GM11168 (cell line): ENCODE measurements at regions not wholly inside any gene's neighbourhood (a gene's known extent, or its start where the extent isn't known, plus 50 kb on each side); places are given as distances from the start of the nearest gene placed in this dataset.
"Not testable (repeated sequence)": the region's sequence is repeated elsewhere in the genome, so short reads cannot be mapped to it uniquely, and the experiment has no call there.

Experiments used
- in situ Hi-C: fragments of 300-500 bp; cut with MboI; formaldehyde crosslinking; loops from one replicate; pipeline ENCODE4 v1.12.0; 2022; ENCODE audit warnings: low sequenced_read_pairs; ENCODE audit not compliant: unreplicated experiment

DNA sequence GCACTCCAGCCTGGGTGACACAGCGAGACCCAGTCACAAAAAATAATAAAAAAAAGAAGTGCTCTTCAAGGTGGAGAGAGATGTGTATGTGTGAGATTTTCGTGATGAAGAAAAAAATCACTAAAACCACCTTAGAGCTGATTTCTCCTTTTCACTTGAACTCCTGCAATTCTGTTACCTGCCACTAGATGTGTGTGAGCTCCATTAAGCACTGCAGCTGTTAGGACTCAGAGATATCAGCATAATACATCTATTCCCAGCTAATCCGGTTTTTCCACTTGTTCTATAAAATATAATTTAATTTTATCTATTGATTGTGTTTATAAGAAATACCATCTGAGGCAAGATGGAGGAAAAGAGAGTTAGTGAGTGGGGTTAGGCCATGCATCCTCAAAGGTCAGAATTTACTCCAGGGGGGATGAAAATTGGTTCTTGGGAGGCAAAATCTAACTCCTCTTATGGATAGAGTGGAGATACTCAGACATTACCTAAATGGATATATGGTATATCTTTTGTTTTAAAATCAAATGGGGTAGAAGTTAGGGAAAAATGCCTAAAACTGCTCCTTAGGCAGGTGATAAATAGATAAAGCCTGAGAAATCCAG lies 152.7 kb downstream of the IL20RB start:
- in situ Hi-C loops, result loop anchor here (25.0 kb wide), 2 partner anchors 577 to 827 kb away; no protein-coding TSS in a partner anchor

DNA sequence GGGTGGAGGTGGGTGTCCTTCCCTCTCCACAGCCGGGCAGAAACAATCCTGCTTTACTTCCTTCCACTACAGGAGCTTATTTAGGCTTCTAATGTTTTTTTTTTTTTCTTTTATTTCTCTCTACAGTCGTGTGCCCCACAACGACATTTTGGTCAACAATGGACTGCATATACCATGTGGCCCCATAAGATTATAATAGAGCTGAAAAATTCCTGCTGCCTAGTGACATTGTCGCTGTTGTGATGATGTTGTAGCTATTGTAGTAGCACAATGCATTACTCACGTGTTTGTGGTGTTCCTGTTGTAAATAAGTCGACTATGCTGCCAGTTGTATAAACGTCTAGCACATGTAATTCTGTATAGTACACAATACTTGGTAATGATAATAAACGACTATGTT lies 153.7 kb downstream of the IL20RB start:
- in situ Hi-C loops, result loop anchor here (25.0 kb wide), 2 partner anchors 576 to 826 kb away; no protein-coding TSS in a partner anchor

DNA sequence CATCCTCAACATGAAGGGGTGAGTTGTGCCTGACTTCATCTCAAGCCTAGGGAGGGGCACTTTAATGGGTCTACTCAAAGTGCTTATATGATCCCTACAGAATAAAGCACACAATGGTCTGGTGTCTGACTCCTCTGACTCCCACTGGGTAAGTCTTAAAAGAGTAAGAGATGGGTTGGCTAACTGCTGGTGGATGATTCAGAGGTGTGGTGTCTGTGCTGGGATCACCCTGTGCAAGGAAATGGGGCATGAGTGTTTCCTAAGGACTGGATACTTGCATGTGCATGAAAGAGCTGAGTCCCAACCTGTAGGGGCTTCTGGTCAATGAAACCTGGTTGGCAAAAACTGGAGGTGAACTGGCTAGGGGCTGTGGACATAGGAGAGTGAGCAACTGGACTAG lies 158.8 kb downstream of the IL20RB start:
- in situ Hi-C loops, result loop anchor here (25.0 kb wide), 2 partner anchors 571 to 821 kb away; no protein-coding TSS in a partner anchor

DNA sequence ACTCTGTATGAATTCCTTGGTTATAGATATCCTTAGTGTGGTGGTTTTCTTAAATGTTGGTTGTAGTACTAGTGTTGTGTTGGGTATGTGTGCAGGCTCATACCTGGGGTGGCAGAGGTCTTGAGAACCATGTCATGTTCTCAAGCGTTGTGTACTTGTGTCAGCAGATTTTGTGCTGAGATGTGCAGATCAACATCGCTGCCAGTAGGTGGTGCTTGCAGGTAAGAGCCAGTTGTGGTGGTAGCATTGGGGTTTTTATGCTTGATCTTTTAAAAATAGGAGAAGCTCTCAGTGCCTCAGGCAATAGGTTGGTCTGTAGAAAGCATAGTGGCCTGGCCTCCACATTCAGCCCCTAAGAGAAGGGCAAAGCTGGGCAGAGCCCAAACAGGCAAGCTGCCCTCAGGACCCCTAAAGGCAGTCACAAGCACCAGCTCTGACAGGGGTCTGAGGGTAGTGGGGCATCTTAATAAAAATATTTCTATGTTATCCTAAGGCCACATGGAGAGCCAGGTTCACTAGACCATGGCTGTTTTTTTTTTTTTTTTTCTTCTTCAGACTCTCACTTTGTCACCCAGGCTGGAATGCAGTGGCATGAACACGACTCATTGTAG lies 164.0 kb downstream of the IL20RB start:
- in situ Hi-C loops, result loop anchor here (25.0 kb wide), 2 partner anchors 565 to 815 kb away; no protein-coding TSS in a partner anchor

DNA sequence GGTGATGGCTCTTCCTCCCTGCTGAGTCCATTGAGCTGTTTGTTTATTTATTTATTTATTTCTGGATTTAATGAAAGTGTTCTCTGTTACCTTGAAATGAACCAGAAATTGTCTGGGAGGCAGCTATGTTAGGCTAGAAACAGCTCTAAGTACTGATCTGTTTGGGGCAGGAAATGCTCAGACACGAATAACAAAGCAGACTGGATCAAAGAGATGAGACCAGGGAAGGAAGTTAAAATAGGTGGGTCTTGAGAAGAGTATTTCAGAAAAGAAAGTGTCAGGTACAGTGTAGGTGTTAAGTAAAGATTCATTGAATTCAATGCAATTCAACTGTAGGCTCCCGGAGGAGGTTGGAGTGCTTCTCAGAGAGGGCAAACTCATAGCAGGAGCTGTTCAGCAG lies 173.3 kb downstream of the IL20RB start:
- in situ Hi-C loops, result no loop called here

DNA sequence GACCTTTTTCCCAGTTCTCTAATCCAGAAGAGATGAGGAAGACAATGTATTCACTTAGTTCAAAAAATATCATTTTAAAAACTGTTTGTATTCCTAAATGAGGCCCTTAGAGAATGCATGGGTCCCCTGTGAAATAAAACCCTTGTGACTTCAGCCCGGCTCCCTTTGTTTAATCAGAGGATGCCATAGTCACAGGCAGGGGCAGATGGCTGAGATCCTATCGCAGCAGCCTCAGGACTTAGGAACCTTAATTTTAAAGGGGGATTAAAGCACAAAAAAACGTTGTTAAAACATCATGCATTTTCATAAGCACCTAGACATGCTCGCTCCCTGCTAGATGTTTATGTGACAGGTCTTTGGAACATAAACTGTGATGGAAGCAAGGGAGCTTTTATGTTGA lies 176.6 kb downstream of the IL20RB start:
- in situ Hi-C loops, result no loop called here

DNA sequence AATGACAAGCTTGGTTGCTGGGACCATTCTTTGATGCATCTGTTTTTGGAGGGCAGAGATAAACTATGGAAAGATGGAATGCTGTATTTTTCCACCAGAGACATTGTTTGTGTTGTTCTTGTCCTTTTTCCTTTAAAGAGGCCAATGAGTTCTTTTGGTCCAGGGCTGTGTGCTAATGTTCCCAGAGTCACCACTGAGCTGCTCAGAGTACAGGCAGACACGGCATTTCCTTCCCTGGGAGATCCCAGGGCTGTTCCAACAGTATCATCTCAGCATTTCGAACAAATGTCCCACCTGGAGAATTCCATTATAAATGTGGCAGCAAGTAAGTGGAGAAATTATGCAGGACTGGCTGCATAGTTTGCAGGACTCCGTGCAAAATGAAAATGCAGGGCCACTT lies 190.6 kb downstream of the IL20RB start:
- in situ Hi-C loops, result no loop called here

DNA sequence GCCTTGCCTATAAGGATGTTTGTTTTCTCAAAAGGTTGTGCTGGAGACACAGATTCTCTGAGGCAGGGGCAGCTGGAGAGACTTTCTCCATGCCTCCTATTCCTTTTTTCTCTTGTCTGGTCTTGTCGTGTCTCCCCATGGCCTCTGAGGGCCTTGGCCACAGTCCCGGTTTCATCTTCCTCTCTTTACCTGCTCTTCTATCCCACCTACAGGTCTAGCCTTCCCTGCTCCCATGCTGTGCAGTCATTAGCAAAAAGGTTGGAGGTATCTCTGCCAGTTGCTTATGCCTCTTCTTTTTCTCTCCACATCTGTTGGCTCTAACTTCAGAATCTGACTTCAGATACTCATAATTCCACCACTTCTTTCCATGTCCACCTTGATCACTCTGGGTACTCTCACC lies 191.1 kb downstream of the IL20RB start:
- in situ Hi-C loops, result no loop called here

DNA sequence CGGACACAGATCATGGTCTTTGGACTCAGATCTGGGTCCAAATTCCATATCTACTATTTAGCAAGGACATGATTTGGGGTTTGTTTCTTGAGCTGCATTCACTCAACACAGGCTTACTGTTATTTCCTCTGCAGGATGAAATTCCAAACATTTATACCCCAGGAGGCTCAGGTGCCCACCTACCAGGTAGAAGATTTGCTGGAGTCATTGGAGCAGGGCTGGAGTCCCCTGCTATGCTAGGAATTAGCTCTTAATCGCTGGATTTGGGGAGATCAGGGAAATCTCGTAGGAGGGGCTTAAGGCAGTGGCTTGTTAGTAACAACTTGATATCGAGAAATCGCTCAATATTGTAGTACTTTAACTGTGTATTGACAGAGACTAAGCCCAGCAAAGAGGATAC lies 193.0 kb downstream of the IL20RB start:
- in situ Hi-C loops, result no loop called here

DNA sequence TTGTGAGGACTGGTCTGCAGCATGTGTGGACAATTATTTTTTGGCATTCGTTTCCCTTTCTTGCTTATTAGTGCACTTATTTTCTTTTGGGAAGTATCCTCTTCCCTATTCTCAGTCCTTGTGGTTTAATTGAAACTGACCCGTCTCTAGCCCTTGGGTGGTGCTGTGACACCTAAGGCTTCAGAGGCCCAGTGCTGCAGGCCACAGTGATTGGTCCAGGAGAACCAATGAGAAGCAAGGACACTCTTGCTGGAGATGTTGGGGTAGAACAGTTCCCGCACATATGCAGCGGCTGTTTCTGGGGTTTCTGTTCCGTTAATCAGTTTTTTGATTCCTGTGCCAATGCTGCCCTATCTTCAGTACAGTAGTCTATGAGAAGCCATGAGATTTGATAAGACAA lies 195.3 kb downstream of the IL20RB start:
- in situ Hi-C loops, result not testable (repeated sequence)

DNA sequence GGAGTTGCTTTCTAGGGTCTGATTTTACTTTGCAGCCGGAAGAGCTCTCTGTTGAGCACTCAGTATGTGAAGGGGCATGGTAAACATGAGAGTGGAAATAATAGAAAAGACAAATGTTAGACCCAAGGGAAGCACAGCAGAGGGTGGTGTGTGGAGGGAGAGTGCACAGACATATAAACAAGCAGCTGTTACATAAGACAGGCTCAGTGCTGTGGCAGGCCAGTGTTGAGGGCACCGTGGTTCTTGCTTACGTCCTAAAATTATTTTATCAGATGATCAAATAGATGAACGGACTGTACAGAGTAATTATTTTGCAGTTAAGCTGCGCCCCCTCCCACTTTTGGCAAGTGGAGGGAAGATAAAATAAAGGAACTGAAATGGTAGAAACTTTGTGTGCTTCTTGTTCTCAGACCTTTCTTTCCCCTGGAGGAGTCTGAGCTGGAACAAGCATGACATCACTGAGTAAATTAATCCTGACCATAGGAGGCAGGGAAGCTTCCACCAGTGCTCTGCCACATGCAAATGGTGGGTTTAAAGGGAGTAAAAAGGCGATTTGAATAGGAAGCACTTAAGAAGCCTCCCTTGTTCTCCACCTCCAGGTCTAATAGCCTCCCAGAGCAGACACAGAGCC lies 205.6 kb downstream of the IL20RB start:
- in situ Hi-C loops, result no loop called here

DNA sequence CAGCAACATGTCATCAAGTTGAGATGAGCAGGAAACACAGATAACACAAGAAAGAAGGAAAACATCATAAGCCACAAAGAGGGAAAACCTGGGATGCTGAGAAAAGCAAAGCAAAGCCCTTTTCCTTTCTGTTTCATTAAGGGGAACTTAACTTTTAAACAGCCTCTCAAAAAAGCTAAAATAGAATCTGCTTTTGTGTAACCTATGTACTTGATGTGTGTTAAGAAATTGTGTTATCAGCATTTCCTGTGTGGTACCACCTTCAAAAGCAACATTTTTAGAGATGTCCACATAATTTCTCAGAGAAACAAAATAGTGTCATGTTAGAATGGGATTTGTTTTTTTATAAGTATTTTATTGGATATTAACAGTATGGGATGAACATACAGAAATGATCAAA lies 206.2 kb downstream of the IL20RB start:
- in situ Hi-C loops, result no loop called here

DNA sequence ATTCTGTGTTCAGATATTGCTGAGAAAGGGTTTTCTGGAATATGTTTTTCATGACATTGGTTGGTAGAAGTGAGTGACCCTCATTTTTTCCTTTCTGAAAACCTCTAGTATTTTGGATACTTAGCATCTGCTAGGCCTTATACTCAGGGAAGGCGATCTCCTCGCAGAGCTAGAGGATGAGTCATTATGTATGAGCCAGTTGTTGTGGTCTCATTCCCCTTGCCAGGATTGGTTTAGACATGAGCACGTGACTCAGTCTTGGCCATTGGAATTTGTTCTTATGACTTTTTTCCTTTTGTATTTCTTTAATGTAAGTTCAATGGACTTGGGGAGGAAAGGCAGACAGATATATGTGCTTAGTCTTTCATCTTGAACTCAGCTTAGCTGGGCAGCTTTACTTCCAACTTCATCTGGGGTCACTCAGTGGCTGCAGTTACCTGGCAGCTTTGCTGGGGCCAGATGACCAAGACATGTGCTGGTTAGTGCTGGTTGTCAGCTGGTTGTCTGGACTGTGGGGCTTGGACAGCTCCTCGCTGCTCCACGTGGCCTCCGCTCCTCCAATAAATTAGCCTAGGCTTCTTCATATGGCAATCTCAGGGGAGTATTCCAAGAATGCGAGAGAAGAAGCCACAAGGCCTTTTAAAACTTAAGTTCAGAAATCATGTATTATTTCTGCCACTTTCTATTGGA lies 207.5 kb downstream of the IL20RB start:
- in situ Hi-C loops, result no loop called here

DNA sequence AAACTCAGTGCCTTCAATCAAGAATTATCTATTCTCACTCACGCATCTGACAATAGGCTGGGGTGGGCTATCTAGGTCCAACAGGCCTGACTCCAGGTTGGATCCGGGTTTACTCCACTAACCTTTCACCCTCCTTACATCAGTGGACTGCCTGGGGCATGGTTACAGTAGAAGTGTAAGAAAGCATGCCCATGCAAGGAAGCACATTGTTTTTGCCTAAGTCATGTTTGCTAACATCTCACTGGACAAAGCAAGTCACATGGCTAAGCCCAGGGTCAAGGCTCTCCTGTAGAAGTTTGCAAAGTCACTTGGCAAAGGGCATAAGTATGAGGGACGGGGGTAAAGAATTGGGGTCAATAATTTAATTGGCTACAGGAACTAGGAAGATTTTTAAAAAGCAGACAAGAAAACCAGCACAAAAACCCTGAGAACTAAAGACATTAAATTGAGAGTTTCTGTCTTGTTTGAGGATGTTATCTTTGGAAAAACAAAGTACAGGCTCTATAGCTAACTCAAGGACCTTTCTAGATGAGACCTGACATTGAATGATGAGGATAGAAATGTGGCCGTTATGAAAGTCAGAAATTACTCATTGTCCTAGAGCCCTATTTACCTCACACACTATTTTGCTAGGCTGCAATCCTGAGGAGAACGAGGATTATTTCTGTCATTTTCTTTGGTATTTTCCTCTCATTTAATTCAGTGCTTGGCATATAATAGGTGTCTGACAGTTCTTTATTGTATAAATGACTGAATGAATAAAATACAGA lies 214.2 kb downstream of the IL20RB start:
- in situ Hi-C loops, result no loop called here

DNA sequence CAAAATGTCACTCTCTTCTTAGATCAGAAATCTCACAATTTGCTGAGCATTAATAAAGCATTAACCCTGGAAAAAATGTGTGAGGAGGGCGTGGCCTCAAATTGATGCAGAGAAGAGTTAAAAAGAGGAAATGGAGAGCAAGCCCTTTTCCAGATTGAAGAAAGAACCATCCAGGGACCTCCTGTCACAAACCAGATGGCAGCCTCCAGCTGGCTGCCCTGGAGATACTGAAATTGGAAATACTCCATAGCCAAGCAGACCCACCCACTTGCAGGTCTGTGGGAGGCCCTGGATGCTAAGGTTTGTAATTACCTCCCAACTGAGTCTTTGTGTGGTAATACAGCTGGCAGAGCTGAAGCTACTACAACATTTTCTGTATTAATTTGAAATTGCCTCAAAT lies 214.9 kb downstream of the IL20RB start:
- in situ Hi-C loops, result no loop called here

DNA sequence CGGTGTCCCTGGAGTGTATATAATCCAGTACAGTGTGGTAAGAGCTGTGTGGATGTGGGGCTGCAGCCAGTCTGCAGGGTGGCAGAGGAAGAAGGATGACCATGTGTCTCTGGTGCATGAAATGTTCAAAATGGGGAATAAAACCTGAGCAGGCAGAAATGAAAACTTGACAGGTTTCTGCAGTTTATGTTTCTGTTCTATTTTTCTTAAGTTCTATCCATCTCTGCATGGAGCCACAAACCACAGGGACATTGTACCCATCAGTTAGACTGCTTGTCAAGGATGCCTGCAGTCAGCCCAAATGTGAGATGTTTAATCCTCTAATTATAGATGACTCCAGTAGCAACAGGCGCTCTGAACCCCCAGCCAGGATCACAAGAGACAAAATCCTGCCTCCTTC lies 216.7 kb downstream of the IL20RB start:
- in situ Hi-C loops, result no loop called here

DNA sequence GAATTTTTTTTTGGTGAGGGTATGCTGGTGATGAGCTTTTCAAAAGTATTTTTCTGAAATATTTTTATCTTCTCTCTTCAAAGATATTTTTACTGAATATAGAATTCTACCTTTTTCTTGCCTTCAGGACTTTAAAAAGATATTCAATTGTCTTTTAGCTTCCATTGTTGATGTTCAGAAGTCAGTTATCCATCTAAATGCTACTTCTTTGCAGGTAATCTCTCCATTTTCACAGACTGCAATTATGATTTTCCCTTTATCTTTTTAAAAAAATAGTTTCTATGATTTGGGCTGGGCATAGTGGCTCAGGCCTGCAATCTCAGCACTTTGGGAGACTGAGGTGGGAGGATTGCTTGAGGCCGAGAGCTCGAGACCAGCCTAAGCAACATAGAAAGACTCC lies 222.4 kb downstream of the IL20RB start:
- in situ Hi-C loops, result no loop called here

DNA sequence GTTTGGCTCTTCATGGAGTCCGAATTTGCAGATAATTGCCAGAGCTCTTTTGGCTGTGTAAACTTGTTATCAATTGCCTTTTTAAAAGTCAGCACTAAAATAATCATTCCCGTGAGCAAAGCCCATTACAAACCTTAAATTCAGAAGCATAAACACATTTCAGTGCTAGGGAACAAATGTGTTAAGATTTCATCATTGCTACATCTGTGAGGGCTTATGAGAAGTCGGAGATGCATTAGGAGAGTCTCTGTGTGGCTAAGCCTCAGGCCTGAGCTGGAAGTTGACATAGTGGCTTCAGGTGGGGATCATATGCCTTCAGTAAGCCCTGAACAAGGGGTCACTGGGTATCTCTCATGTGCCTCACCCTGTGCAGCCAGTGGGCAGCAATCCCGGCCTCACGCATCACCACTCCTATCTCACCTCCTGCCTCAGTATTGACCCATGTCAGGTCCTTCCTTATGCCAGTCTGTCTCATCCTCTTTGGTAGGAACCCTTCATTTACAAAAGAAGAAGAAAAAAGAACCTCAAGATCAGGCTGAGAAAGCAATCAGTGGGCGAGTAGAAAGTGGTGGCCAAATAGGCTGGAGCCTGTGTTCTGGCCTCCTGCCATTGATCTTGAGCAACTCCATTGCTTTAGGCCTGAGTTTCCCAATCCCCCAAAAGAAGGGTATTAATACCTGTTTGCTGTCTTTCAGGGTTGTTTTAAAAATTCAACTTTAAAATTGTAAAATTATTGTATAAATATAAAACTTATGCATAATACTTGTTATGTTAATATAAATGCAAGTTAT lies 233.5 kb downstream of the IL20RB start:
- in situ Hi-C loops, result no loop called here

DNA sequence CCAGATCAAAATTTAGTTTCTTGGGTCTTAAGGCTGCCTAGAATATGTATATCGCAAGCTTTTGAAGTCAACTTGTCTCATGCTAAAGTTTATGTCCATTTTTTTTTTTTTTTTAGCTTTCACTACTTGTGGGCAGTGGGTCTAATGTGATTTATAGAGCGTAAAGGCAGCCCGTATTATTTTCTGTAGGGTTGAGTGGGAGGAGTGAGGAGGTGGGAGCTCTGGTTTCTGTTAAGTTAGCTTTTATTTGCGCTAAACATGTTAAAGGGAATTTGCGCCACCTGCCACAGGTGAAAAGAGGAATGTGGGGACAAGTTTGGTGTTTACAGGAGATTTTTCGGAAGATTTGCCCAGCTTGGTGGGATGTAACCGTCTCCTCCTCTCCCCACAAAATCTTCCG lies 234.2 kb downstream of the IL20RB start:
- in situ Hi-C loops, result no loop called here

DNA sequence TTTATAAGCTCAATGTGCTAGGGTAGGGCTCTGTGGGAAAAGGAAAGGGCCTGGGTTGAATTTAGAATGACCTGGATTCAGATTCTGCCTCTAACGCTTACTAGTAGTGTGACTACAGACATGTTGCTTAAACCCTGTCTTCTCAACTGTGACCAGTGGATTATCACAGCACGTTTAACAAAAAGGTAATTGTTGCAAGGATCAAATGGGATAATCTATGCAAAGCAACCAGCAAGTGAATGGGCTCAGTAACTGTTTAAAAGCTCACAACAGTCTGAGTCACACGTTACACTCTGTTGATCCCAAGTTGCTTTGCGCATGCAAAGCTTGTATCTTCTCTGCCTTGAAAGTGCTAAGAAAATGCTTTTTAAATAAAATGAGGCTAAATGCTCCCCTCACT lies 236.5 kb downstream of the IL20RB start:
- in situ Hi-C loops, result no loop called here
